Parathyroid adenoma (tissue), 2 donors: ENCODE measurements at regions not wholly inside any gene's neighbourhood (a gene's known extent, or its start where the extent isn't known, plus 50 kb on each side); places are given as distances from the start of the nearest gene placed in this dataset.

Experiments
- H2AFZ ChIP-seq: fragments of 300-600 bp; sonication (generic); one replicate; pipeline ENCODE4 v1.7.0; 2017; ENCODE audit warnings: antibody characterized with exemption, mild to moderate bottlenecking
- H3K27ac ChIP-seq: fragments of 300-600 bp; sonication (generic); one replicate; pipeline ENCODE4 v1.7.0; 2017
- H3K27me3 ChIP-seq: fragments of 300-600 bp; sonication (generic); one replicate; pipeline ENCODE4 v1.7.0; 2017; ENCODE audit warnings: low read length; ENCODE audit not compliant: control insufficient read depth, insufficient read depth
- H3K36me3 ChIP-seq: fragments of 300-600 bp; sonication (generic); one replicate; pipeline ENCODE4 v1.7.0; 2017; ENCODE audit warnings: low read length; ENCODE audit not compliant: control insufficient read depth, insufficient read depth
- H3K4me1 ChIP-seq: fragments of 300-600 bp; sonication (generic); one replicate; pipeline ENCODE4 v1.7.0; 2017; ENCODE audit warnings: control low read depth
- H3K4me2 ChIP-seq: fragments of 300-600 bp; sonication (generic); one replicate; pipeline ENCODE4 v1.7.0; 2017; ENCODE audit warnings: low read length
- H3K4me3 ChIP-seq: fragments of 300-600 bp; sonication (generic); one replicate; pipeline ENCODE4 v1.7.0; 2017; ENCODE audit warnings: low read depth, low read length
- H3K79me2 ChIP-seq: fragments of 300-600 bp; sonication (generic); one replicate; pipeline ENCODE4 v1.7.0; 2017; ENCODE audit warnings: control low read depth
- H3K9ac ChIP-seq: fragments of 300-600 bp; sonication (generic); one replicate; pipeline ENCODE4 v1.7.0; 2017; ENCODE audit warnings: mild to moderate bottlenecking
- H3K9me3 ChIP-seq: fragments of 300-600 bp; sonication (generic); one replicate; pipeline ENCODE4 v1.7.0; 2017; ENCODE audit warnings: low read length; ENCODE audit not compliant: control insufficient read depth
- CTCF ChIP-seq: fragments of 300-600 bp; sonication (generic); IDR thresholded peaks from one replicate; pipeline ENCODE4 v1.7.0; 2017; ENCODE audit warnings: antibody characterized with exemption, mild to moderate bottlenecking
- donor health status: primary hyperparathyroidism.

- Histone ChIP-seq H3K4me2 (no peak overlapping the region), H3K36me3 (no peaks in the 10 kb centered on the region), H3K27me3 (no peaks in the 10 kb centered on the region), H3K79me2 (no peaks in the 10 kb centered on the region), H3K4me3 (no peak overlapping the region), H3K9me3 (no peaks in the 10 kb centered on the region), H3K27ac (no peak overlapping the region), H2AFZ (no peak overlapping the region), H3K4me1 (no peaks in the 10 kb centered on the region), H3K9ac (no peak overlapping the region)
- no peak for TF ChIP-seq CTCF
Measured at GRCh38 chr21:23780326-23780725, 1827.0 kb downstream of the MRPL39 start.

DNA sequence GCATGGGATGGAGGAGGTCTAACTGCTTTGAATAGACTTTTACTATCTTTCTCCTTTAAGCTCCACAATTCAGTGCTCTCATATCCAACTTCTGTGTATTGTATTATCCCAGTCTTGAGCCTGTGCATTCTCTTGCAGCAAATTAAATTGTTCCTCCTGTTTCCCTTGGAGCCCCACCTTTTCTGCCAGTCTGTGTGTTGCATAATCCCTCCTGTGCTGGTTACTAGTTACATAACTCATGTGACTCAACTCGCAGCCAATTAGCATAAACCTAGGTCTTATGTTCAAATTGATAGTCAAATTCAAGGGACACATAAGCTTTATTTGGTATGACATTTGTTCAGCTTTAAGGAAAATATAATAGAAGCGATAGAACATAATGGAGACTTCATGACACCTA, 1863.5 kb downstream of the MRPL39 start:
- no peak overlapping the region for H3K4me3 ChIP-seq
- no peak overlapping the region for H3K9ac ChIP-seq
- H3K4me2 ChIP-seq: no peak overlapping the region
- H3K79me2 ChIP-seq: no peaks in the 10 kb centered on the region
- H3K36me3 ChIP-seq: no peaks in the 10 kb centered on the region
- H3K4me1 ChIP-seq: no peaks in the 10 kb centered on the region
- no peaks in the 10 kb centered on the region for H3K27me3 ChIP-seq
- no peaks in the 10 kb centered on the region for H3K9me3 ChIP-seq
- no peak for TF ChIP-seq CTCF
- H3K27ac ChIP-seq: no peak overlapping the region
- no peak overlapping the region for H2AFZ ChIP-seq

DNA sequence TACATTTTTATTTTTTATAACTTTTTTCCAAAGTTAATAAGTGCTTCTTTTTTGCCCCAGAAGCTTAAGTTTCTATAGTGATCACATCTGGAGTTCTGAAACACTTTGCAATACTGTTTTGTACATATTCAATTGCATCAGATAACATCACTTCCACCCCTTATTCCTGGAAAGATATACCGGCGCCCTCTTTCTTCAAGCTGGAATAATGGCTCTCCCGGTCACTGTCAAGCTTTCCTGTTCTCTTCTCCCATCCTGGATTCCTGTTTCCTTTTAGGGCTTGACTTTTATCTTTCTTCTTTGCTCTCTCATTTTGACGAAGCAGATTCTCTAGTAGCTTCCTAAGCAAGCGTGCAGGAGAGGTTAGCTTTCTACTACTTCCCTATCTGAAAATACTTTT, 1866.8 kb downstream of the MRPL39 start:
- Histone ChIP-seq H3K4me2 (no peak overlapping the region), H3K4me1 (no peaks in the 10 kb centered on the region), H3K36me3 (no peaks in the 10 kb centered on the region), H3K4me3 (no peak overlapping the region), H2AFZ (no peak overlapping the region), H3K27ac (no peak overlapping the region), H3K9ac (no peak overlapping the region), H3K79me2 (no peaks in the 10 kb centered on the region), H3K9me3 (no peaks in the 10 kb centered on the region), H3K27me3 (no peaks in the 10 kb centered on the region)
- TF ChIP-seq CTCF: no peak

DNA sequence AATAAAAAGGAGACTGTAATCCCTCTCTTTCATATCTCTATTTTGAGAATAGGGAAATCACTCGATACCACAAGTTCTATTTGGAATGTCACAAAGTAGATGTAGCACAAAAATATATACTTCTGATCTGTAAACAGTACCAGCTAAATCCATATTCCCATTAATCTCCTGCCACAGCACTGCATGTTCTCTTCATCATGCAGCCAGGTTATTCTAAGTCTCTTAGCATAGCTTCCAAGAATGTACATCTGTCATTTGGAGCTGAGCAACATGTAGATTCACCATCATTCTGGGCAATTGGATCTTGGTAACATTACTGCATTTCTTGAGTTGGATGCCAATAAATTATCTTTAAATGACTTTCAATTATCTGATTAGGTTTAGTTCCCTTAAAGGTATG, 1874.5 kb downstream of the MRPL39 start:
- Histone ChIP-seq H3K36me3 (no peaks in the 10 kb centered on the region), H3K4me1 (no peaks in the 10 kb centered on the region), H3K27me3 (no peaks in the 10 kb centered on the region), H3K9me3 (no peaks in the 10 kb centered on the region), H3K9ac (no peak overlapping the region), H3K4me2 (no peak overlapping the region), H3K4me3 (no peak overlapping the region), H3K79me2 (no peaks in the 10 kb centered on the region), H2AFZ (no peak overlapping the region), H3K27ac (no peak overlapping the region)
- no peak for TF ChIP-seq CTCF

DNA sequence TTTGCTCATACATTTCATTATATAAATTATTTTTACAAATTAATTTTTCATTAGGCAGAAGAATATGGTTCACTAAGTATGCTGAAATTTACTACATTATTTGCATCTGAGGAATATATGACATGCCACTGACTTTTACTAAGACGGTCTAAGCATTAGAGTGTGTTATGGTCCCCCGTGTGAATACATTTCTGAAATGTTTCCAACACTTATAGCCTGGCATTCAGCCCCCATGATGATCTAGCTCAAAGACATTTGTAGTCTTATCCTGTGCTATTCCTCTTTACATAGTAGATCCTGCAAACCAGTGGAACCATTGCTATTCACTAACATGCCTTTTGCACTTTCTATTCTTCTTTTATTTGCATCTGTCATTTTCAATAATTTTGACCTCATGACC, 1878.0 kb downstream of the MRPL39 start:
- H2AFZ ChIP-seq: no peak overlapping the region
- no peaks in the 10 kb centered on the region for H3K36me3 ChIP-seq
- H3K27me3 ChIP-seq: no peaks in the 10 kb centered on the region
- H3K27ac ChIP-seq: no peak overlapping the region
- H3K4me2 ChIP-seq: no peak overlapping the region
- H3K9ac ChIP-seq: no peak overlapping the region
- no peaks in the 10 kb centered on the region for H3K79me2 ChIP-seq
- no peaks in the 10 kb centered on the region for H3K4me1 ChIP-seq
- H3K4me3 ChIP-seq: no peak overlapping the region
- no peak for TF ChIP-seq CTCF
- H3K9me3 ChIP-seq: no peaks in the 10 kb centered on the region
